ENCODE measurements at regions not wholly inside any gene's neighbourhood (a gene's known extent, or its start where the extent isn't known, plus 50 kb on each side); places are given as distances from the start of the nearest gene placed in this dataset.

DNA sequence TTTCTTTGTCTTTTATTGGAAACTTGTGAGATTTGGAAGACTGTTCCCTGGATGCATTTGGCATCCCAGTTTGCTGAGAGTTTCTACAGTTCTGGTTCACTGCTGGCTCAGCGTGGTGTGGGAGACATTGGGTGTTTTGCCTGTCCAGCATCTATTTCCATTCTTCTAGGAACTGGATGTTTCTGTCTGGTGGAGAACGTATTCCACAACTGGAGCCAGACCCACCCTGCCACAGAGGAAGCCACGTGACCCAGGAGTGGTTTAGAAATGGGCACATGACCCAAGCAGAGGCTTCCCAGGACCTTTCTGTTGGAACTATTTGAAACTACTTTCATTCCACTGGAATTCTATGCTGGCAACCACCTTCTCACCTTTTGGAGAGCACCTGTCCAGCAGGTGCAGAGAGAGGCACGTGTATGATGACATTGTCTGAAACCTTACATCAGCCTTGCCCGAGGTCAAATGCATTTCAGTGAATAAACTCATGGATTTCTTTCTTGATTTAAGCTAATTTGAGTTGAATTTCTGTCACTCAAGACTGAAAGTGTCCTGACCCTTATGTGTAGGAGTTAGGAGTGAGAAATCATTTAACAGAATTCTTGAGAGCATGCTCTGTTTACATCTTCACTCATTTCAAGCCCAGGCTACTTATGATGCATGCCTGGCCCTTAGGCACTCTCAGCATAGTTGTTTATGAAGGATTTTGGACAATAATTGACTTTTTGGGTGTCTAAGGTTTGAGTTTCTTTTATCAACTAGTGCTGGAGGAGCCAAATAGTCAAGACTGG lies 121.8 kb downstream of the AKAP11 start:
- in situ Hi-C loops (cut with MboI) (no loop called here), intact Hi-C loops (cut with micrococcal nuclease; ENCODE audit: unreplicated experiment) (no loop called here)
- Histone ChIP-seq H2AFZ (ENCODE audit: control insufficient read depth, low read depth, low read length) (peak overlapping the region; percentile 6; the same call in 1 of the 2 replicates), H3K4me1 (ENCODE audit: control insufficient read depth, insufficient read depth, low read length) (peaks cover 53% of the 10 kb centered on the region), H3K9me3 (replicated peaks; ENCODE audit: control insufficient read depth, insufficient read depth, low read length) (no peaks in the 10 kb centered on the region; the same call in 2 of the 3 replicates), H3K4me2 (ENCODE audit: control insufficient read depth, insufficient read depth) (peak overlapping the region; percentile 71), H3K79me2 (ENCODE audit: control insufficient read depth, insufficient read depth, low read length) (no peaks in the 10 kb centered on the region), H3K36me3 (ENCODE audit: control insufficient read depth in 2 of 2, insufficient read depth in 2 of 2, low read length in 1 of 2) (no peaks in the 10 kb centered on the region), H3K27ac (ENCODE audit: control insufficient read depth, insufficient read depth) (peak overlapping the region; percentile 85), H3K27me3 (replicated peaks in 1 of 2; ENCODE audit: control insufficient read depth in 2 of 2, insufficient read depth in 2 of 2, low read length in 1 of 2) (no peaks in the 10 kb centered on the region), H4K20me1 (ENCODE audit: control insufficient read depth, insufficient read depth) (no peaks in the 10 kb centered on the region), H3K4me3 (no peak overlapping the region), H3K9ac (ENCODE audit: control insufficient read depth, insufficient read depth, low read length) (0 out of 2 replicates have a peak overlapping the region, but pooled peaks have one; percentile 52)
- no peak for DNase-seq (ENCODE audit: low read depth, low spot score)
- WGBS (ENCODE audit: insufficient coverage, insufficient replicate concordance, low lambda C conversion rate, missing lambda C conversion rate): 78% methylated on average over 5 of the region's 5 CpGs
- no TSS peak for BruUV-seq (replicated peaks)
- SMC1A ChIA-PET (ENCODE audit: uncharacterized antibody, unreplicated experiment): interaction anchor here (0.8 to 8.7 kb wide), 6 partner anchors 9 to 104 kb away, joined by 3 to 114 read pairs (median 4); no protein-coding TSS in a partner anchor
- ATAC-seq: peak; percentile 38; the same call in 1 of the 3 replicates
- no peak for FAIRE-seq
- POLR2A ChIA-PET: interaction anchor here (3.0 kb wide), 1 partner anchor 12 kb away, joined by 35 read pairs; no protein-coding TSS in a partner anchor
- CTCF ChIA-PET: interaction anchor here (1.0 to 3.2 kb wide), 4 partner anchors 10 to 21 kb away, joined by 3 to 21 read pairs (median 12); no protein-coding TSS in a partner anchor
- RAD21 ChIA-PET (ENCODE audit: unreplicated experiment): interaction anchor here (0.6 to 2.8 kb wide), 6 partner anchors 10 to 85 kb away, joined by 3 to 26 read pairs (median 8); no protein-coding TSS in a partner anchor
- peak; percentile 12 to 65; a peak in 2 of 4 replicates for TF ChIP-seq BHLHE40 (IDR thresholded peaks at IDR 0.05; ENCODE audit: borderline replicate concordance in 1 of 2, low read depth in 2 of 2, low read length in 1 of 2)
- no peak for TF ChIP-seq SREBF1 (IDR thresholded peaks at IDR 0.05; ENCODE audit: low read length)
- TF ChIP-seq, protein P1, sequence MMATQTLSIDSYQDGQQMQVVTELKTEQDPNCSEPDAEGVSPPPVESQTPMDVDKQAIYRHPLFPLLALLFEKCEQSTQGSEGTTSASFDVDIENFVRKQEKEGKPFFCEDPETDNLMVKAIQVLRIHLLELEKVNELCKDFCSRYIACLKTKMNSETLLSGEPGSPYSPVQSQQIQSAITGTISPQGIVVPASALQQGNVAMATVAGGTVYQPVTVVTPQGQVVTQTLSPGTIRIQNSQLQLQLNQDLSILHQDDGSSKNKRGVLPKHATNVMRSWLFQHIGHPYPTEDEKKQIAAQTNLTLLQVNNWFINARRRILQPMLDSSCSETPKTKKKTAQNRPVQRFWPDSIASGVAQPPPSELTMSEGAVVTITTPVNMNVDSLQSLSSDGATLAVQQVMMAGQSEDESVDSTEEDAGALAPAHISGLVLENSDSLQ (IDR thresholded peaks at IDR 0.05): peak; percentile 55; the same call in 1 of the 2 replicates
- TF ChIP-seq LARP7 (IDR thresholded peaks at IDR 0.05): no peak
- TF ChIP-seq MEF2A (IDR thresholded peaks at IDR 0.05; ENCODE audit: insufficient read depth, low read depth, low read length): 0 out of 2 replicates have a peak, but pooled peaks have one; percentile 15
- TF ChIP-seq IRF4 (IDR thresholded peaks at IDR 0.05; ENCODE audit: low read depth, low read length): 0 out of 2 replicates have a peak, but pooled peaks have one; percentile 17
- TF ChIP-seq MTA2 (IDR thresholded peaks at IDR 0.05; ENCODE audit: low read depth): no peak
- TF ChIP-seq TCF12 (IDR thresholded peaks at IDR 0.05; ENCODE audit: low read depth, low read length): 0 out of 2 replicates have a peak, but pooled peaks have one; percentile 16
- no peak for TF ChIP-seq ZNF274 (IDR thresholded peaks at IDR 0.05; ENCODE audit: insufficient read depth, insufficient read length)
- peak; percentile 40; the same call in 1 of the 2 replicates for TF ChIP-seq TAF1 (IDR thresholded peaks at IDR 0.05; ENCODE audit: borderline replicate concordance, low read depth, low read length)
- peak; percentile 42; the same call in 1 of the 2 replicates for TF ChIP-seq EED (IDR thresholded peaks at IDR 0.05; ENCODE audit: low read depth)
